ENCODE measurements at regions not wholly inside any gene's neighbourhood (a gene's known extent, or its start where the extent isn't known, plus 50 kb on each side); places are given as distances from the start of the nearest gene placed in this dataset.
"Not testable (repeated sequence)": the region's sequence is repeated elsewhere in the genome, so short reads cannot be mapped to it uniquely, and the experiment has no call there.

DNA sequence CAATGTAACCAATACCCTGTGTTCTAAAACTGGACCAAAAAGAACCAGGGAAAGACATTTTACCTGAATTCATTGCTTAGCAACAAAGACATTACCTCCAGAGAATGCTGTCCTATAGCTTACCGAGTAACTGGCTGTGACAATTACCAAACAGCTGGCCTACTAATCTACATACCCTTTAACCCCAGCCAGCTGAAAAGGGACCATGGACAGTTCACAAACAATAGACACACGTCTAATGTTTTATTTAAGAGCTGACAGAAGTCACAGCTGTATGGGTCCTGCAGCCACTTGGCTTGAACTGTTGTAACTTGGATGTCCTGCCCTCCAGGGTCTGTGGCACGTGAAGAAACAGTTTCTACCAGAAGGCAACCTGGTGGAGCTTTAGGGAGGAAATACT is 130.1 kb upstream of the EFEMP1 start:
- H2AFZ ChIP-seq (ENCODE audit: low read depth, low read length, severe bottlenecking): no peak overlapping the region
- H4K20me1 ChIP-seq (ENCODE audit: low read depth, low read length): no peaks in the 10 kb centered on the region
- TF ChIP-seq CTCF (IDR thresholded peaks at IDR 0.05; ENCODE audit: insufficient read depth, low read length, poor library complexity, severe bottlenecking) (no peak), EZH2phosphoT487 (conservative IDR thresholded peaks at IDR 0.05; ENCODE audit: low read length) (no peak)
- H3K36me3 ChIP-seq (ENCODE audit: low read length): no peaks in the 10 kb centered on the region
- H3K27me3 ChIP-seq (ENCODE audit: low read length): no peaks in the 10 kb centered on the region
- H3K9ac ChIP-seq (ENCODE audit: low read length): no peak overlapping the region
- no peak overlapping the region for H3K4me2 ChIP-seq (ENCODE audit: low read depth, low read length, poor library complexity, severe bottlenecking)
- H3K9me2 ChIP-seq (replicated peaks; ENCODE audit: insufficient read depth, low read length): no peaks in the 10 kb centered on the region
- H3K79me2 ChIP-seq (ENCODE audit: insufficient read depth, low read length): no peaks in the 10 kb centered on the region
- no peaks in the 10 kb centered on the region for H3K9me3 ChIP-seq (ENCODE audit: insufficient read depth, low read length)
- no peak overlapping the region for H3K4me3 ChIP-seq (ENCODE audit: insufficient read depth, low read length, poor library complexity, severe bottlenecking)
- H3K27ac ChIP-seq (ENCODE audit: low read depth, low read length): no peak overlapping the region
- H3F3A ChIP-seq (ENCODE audit: insufficient read depth): no peaks in the 10 kb centered on the region

- H2AFZ ChIP-seq (ENCODE audit: low read depth, low read length, severe bottlenecking): no peak overlapping the region
- no peaks in the 10 kb centered on the region for H3K9me2 ChIP-seq (replicated peaks; ENCODE audit: insufficient read depth, low read length)
- H3K4me3 ChIP-seq (ENCODE audit: insufficient read depth, low read length, poor library complexity, severe bottlenecking): no peak overlapping the region
- TF ChIP-seq EZH2phosphoT487 (conservative IDR thresholded peaks at IDR 0.05; ENCODE audit: low read length) (no peak), CTCF (IDR thresholded peaks at IDR 0.05; ENCODE audit: insufficient read depth, low read length, poor library complexity, severe bottlenecking) (no peak)
- no peak overlapping the region for H3K4me2 ChIP-seq (ENCODE audit: low read depth, low read length, poor library complexity, severe bottlenecking)
- no peaks in the 10 kb centered on the region for H4K20me1 ChIP-seq (ENCODE audit: low read depth, low read length)
- no peaks in the 10 kb centered on the region for H3K36me3 ChIP-seq (ENCODE audit: low read length)
- H3K27ac ChIP-seq (ENCODE audit: low read depth, low read length): no peak overlapping the region
- no peaks in the 10 kb centered on the region for H3K27me3 ChIP-seq (ENCODE audit: low read length)
- no peaks in the 10 kb centered on the region for H3K9me3 ChIP-seq (ENCODE audit: insufficient read depth, low read length)
- H3F3A ChIP-seq (ENCODE audit: insufficient read depth): no peaks in the 10 kb centered on the region
- no peaks in the 10 kb centered on the region for H3K79me2 ChIP-seq (ENCODE audit: insufficient read depth, low read length)
- H3K9ac ChIP-seq (ENCODE audit: low read length): no peak overlapping the region
Measured at GRCh38 chr2:56055405-56055804, 128.4 kb upstream of the CCDC85A start.

GRCh38 chr2:56061327-56061726 is 122.5 kb upstream of the CCDC85A start:
- not testable (repeated sequence) for H3K9me2 ChIP-seq (replicated peaks; ENCODE audit: insufficient read depth, low read length); H4K20me1 ChIP-seq (ENCODE audit: low read depth, low read length); H3K27me3 ChIP-seq (ENCODE audit: low read length); H3K9me3 ChIP-seq (ENCODE audit: insufficient read depth, low read length); H3K27ac ChIP-seq (ENCODE audit: low read depth, low read length); H3K36me3 ChIP-seq (ENCODE audit: low read length); H3K79me2 ChIP-seq (ENCODE audit: insufficient read depth, low read length); H3K4me3 ChIP-seq (ENCODE audit: insufficient read depth, low read length, poor library complexity, severe bottlenecking); H2AFZ ChIP-seq (ENCODE audit: low read depth, low read length, severe bottlenecking); H3K4me2 ChIP-seq (ENCODE audit: low read depth, low read length, poor library complexity, severe bottlenecking); H3K9ac ChIP-seq (ENCODE audit: low read length); H3F3A ChIP-seq (ENCODE audit: insufficient read depth)

GRCh38 chr2:56068746-56069145 is 115.0 kb upstream of the CCDC85A start:
- H3K79me2 ChIP-seq (ENCODE audit: insufficient read depth, low read length): no peaks in the 10 kb centered on the region
- no peaks in the 10 kb centered on the region for H3K36me3 ChIP-seq (ENCODE audit: low read length)
- H4K20me1 ChIP-seq (ENCODE audit: low read depth, low read length): no peaks in the 10 kb centered on the region
- no peak for TF ChIP-seq CTCF (IDR thresholded peaks at IDR 0.05; ENCODE audit: insufficient read depth, low read length, poor library complexity, severe bottlenecking)
- no peak for TF ChIP-seq EZH2phosphoT487 (conservative IDR thresholded peaks at IDR 0.05; ENCODE audit: low read length)
- H3K27ac ChIP-seq (ENCODE audit: low read depth, low read length): no peak overlapping the region
- no peaks in the 10 kb centered on the region for H3K9me3 ChIP-seq (ENCODE audit: insufficient read depth, low read length)
- H3K9me2 ChIP-seq (replicated peaks; ENCODE audit: insufficient read depth, low read length): no peaks in the 10 kb centered on the region
- H2AFZ ChIP-seq (ENCODE audit: low read depth, low read length, severe bottlenecking): no peak overlapping the region
- no peaks in the 10 kb centered on the region for H3K27me3 ChIP-seq (ENCODE audit: low read length)
- no peaks in the 10 kb centered on the region for H3F3A ChIP-seq (ENCODE audit: insufficient read depth)
- H3K9ac ChIP-seq (ENCODE audit: low read length): no peak overlapping the region
- H3K4me2 ChIP-seq (ENCODE audit: low read depth, low read length, poor library complexity, severe bottlenecking): no peak overlapping the region
- no peak overlapping the region for H3K4me3 ChIP-seq (ENCODE audit: insufficient read depth, low read length, poor library complexity, severe bottlenecking)
